ENCODE measurements at regions not wholly inside any gene's neighbourhood (a gene's known extent, or its start where the extent isn't known, plus 50 kb on each side); places are given as distances from the start of the nearest gene placed in this dataset.

- intact Hi-C loops (cut with micrococcal nuclease) (no loop called here), in situ Hi-C loops (cut with MboI; ENCODE audit: low sequenced_read_pairs) (no loop called here), dilution Hi-C loops (cut with HindIII; ENCODE audit: low sequenced_read_pairs, unreplicated experiment) (no loop called here)
- Histone ChIP-seq H3K4me1 (ENCODE audit: control insufficient read depth, insufficient read depth, low read length) (peaks cover 20% of the 10 kb centered on the region), H2BK20ac (ENCODE audit: low read depth, low read length) (no peak overlapping the region), H3K4ac (ENCODE audit: low read depth, low read length) (no peak overlapping the region), H3K9me3 (ENCODE audit: control insufficient read depth, insufficient read depth, low read length) (no peaks in the 10 kb centered on the region), H4K5ac (ENCODE audit: low read depth, low read length) (no peak overlapping the region), H3K9me1 (ENCODE audit: insufficient read depth, low read length) (peaks cover 12% of the 10 kb centered on the region; the same call in 1 of the 2 replicates), H3K9ac (ENCODE audit: low read depth, low read length) (no peak overlapping the region), H2BK15ac (ENCODE audit: low read depth, low read length) (no peak overlapping the region), H3K4me2 (ENCODE audit: low read depth, low read length) (no peak overlapping the region), H2AK9ac (replicated peaks; ENCODE audit: low read depth, low read length, poor library complexity) (no peak overlapping the region), H4K8ac (ENCODE audit: low read depth in 2 of 2, low read length in 2 of 2) (no peak overlapping the region), H3K4me3 (ENCODE audit: insufficient read depth, low read depth, low read length) (no peak overlapping the region), H2AFZ (replicated peaks; ENCODE audit: low read length, poor library complexity) (no peak overlapping the region), H3K14ac (replicated peaks; ENCODE audit: low read depth, low read length) (no peak overlapping the region), H3K27me3 (ENCODE audit: control insufficient read depth, insufficient read depth, low read length) (no peaks in the 10 kb centered on the region), H3K18ac (ENCODE audit: low read depth, low read length) (no peak overlapping the region), H2BK5ac (ENCODE audit: low read depth, low read length, poor library complexity, severe bottlenecking) (no peak overlapping the region), H3K27ac (ENCODE audit: insufficient read depth, low read length) (no peak overlapping the region), H3K36me3 (ENCODE audit: control insufficient read depth, insufficient read depth, low read length) (no peaks in the 10 kb centered on the region), H4K20me1 (ENCODE audit: insufficient read depth, low read length) (no peaks in the 10 kb centered on the region), H3K79me1 (ENCODE audit: low read depth in 1 of 2, low read length in 2 of 2) (no peaks in the 10 kb centered on the region), H2AK5ac (ENCODE audit: low read depth, low read length) (no peak overlapping the region), H3K23ac (ENCODE audit: low read depth, low read length) (no peak overlapping the region), H3K56ac (ENCODE audit: extremely low read depth, insufficient read depth, low read length) (no peak overlapping the region), H2BK120ac (ENCODE audit: low read depth, low read length) (no peak overlapping the region), H4K91ac (ENCODE audit: insufficient read depth, low read depth, low read length) (no peak overlapping the region)
- DNase-seq (no peak), ATAC-seq (ENCODE audit: low read depth) (no peak)
- CTCF ChIA-PET: no interaction called here
- WGBS, 2 experiments (ENCODE audit: extremely low coverage in 2 of 2, insufficient read length in 1 of 2): no CpG with 5 or more reads among the region's 4 CpGs
- POLR2A ChIA-PET (ENCODE audit: unreplicated experiment): interaction anchor here (0.6 kb wide), 1 partner anchor 25 kb away, joined by 3 read pairs; no protein-coding TSS in a partner anchor
- no TSS peak for BruUV-seq (replicated peaks)
- no peak for TF ChIP-seq FOS (IDR thresholded peaks at IDR 0.05; ENCODE audit: low read depth, low read length)
- TF ChIP-seq RFX5 (IDR thresholded peaks at IDR 0.05; ENCODE audit: low read depth, low read length): no peak
Measured at GRCh38 chr6:25058941-25059340, 123.2 kb upstream of the RIPOR2 start.

Data from IMR-90 (cell line).